ENCODE measurements at regions not wholly inside any gene's neighbourhood (a gene's known extent, or its start where the extent isn't known, plus 50 kb on each side); places are given as distances from the start of the nearest gene placed in this dataset.

- Histone ChIP-seq H3K4ac (ENCODE audit: low read depth, low read length) (no peak overlapping the region), H2BK5ac (ENCODE audit: low read depth, low read length, poor library complexity, severe bottlenecking) (no peak overlapping the region), H2BK15ac (ENCODE audit: low read depth, low read length) (no peak overlapping the region), H2BK120ac (ENCODE audit: low read depth, low read length) (no peak overlapping the region), H4K20me1 (ENCODE audit: insufficient read depth, low read length) (no peaks in the 10 kb centered on the region), H3K56ac (ENCODE audit: extremely low read depth, insufficient read depth, low read length) (no peak overlapping the region), H3K27me3 (ENCODE audit: control insufficient read depth, insufficient read depth, low read length) (peaks cover 5% of the 10 kb centered on the region; the same call in 1 of the 2 replicates), H4K5ac (ENCODE audit: low read depth, low read length) (no peak overlapping the region), H2AK9ac (replicated peaks; ENCODE audit: low read depth, low read length, poor library complexity) (no peak overlapping the region), H3K23ac (ENCODE audit: low read depth, low read length) (no peak overlapping the region), H3K36me3 (ENCODE audit: control insufficient read depth, insufficient read depth, low read length) (no peaks in the 10 kb centered on the region), H4K91ac (ENCODE audit: insufficient read depth, low read depth, low read length) (no peak overlapping the region), H3K4me1 (ENCODE audit: control insufficient read depth, insufficient read depth, low read length) (no peaks in the 10 kb centered on the region), H2AK5ac (ENCODE audit: low read depth, low read length) (no peak overlapping the region), H3K79me1 (ENCODE audit: low read depth in 1 of 2, low read length in 2 of 2) (no peaks in the 10 kb centered on the region), H4K8ac (ENCODE audit: low read depth in 2 of 2, low read length in 2 of 2) (no peak overlapping the region), H3K27ac (ENCODE audit: insufficient read depth, low read length) (no peak overlapping the region), H2BK20ac (ENCODE audit: low read depth, low read length) (no peak overlapping the region), H3K9me3 (ENCODE audit: control insufficient read depth, insufficient read depth, low read length) (no peaks in the 10 kb centered on the region), H3K4me2 (ENCODE audit: low read depth, low read length) (no peak overlapping the region), H2AFZ (replicated peaks; ENCODE audit: low read length, poor library complexity) (no peak overlapping the region), H3K18ac (ENCODE audit: low read depth, low read length) (no peak overlapping the region), H3K4me3 (ENCODE audit: insufficient read depth, low read depth, low read length) (no peak overlapping the region), H3K14ac (replicated peaks; ENCODE audit: low read depth, low read length) (no peak overlapping the region), H3K9ac (ENCODE audit: low read depth, low read length) (no peak overlapping the region), H3K9me1 (ENCODE audit: insufficient read depth, low read length) (no peaks in the 10 kb centered on the region)
- POLR2A ChIA-PET (ENCODE audit: unreplicated experiment): no interaction called here
- intact Hi-C loops (cut with micrococcal nuclease): no loop called here
- DNase-seq (no peak), ATAC-seq (ENCODE audit: low read depth) (no peak)
- WGBS, 2 experiments (ENCODE audit: extremely low coverage in 2 of 2, insufficient read length in 1 of 2): 71% methylated on average over 2 of the region's 10 CpGs; no CpG with 5 or more reads in 1 of the 2 experiments
- dilution Hi-C loops (cut with HindIII; ENCODE audit: low sequenced_read_pairs, unreplicated experiment): no loop called here
- CTCF ChIA-PET: interaction anchor here (0.6 kb wide), 1 partner anchor 58 kb away, joined by 3 read pairs; no protein-coding TSS in a partner anchor
- TF ChIP-seq MAFK (IDR thresholded peaks at IDR 0.05; ENCODE audit: low read depth, low read length) (no peak), FOS (IDR thresholded peaks at IDR 0.05; ENCODE audit: low read depth, low read length) (no peak)
- in situ Hi-C loops (cut with MboI; ENCODE audit: low sequenced_read_pairs): no loop called here
- no TSS peak for BruUV-seq (replicated peaks)
Observed at GRCh38 chr3:127351321-127351720, 63.5 kb upstream of the PRR20G start.

All from IMR-90 (cell line).